Activated CD8-positive, alpha-beta T cell treated with anti-CD3 and anti-CD28 coated beads for 36 hours (primary cell): ENCODE measurements at regions not wholly inside any gene's neighbourhood (a gene's known extent, or its start where the extent isn't known, plus 50 kb on each side); places are given as distances from the start of the nearest gene placed in this dataset.

Experiments
- ATAC-seq: fragments of 200-7000 bp; cut with Tn5 transposase; one replicate; pipeline ENCODE4 v1.10.0; 2021; ENCODE audit warnings: mild to moderate bottlenecking, moderate library complexity
- CTCF ChIA-PET: fragments of 350-600 bp; sonication (Branson Sonifier 250); formaldehyde crosslinking; loops from one replicate; lab custom pipeline; 2021; ENCODE audit warnings: antibody characterized with exemption; lab: Charles Lee
- POLR2A ChIA-PET: fragments of 350-600 bp; sonication (Branson Sonifier 250); formaldehyde crosslinking; loops from one replicate; lab custom pipeline; 2021; ENCODE audit warnings: antibody characterized with exemption; lab: Charles Lee
- DNase-seq: peaks from one replicate; pipeline ENCODE4 v3.0.0-alpha.2; 2020
- H3K27ac Mint-ChIP-seq: one replicate; pipeline ENCODE4 v1.8.0; 2021; ENCODE audit warnings: mild to moderate bottlenecking, mixed read lengths
- H3K27me3 Mint-ChIP-seq: one replicate; pipeline ENCODE4 v1.8.0; 2021; ENCODE audit warnings: mixed read lengths
- H3K36me3 Mint-ChIP-seq: one replicate; pipeline ENCODE4 v1.8.0; 2021; ENCODE audit warnings: low read depth, mixed read lengths
- H3K4me1 Mint-ChIP-seq: one replicate; pipeline ENCODE4 v1.8.0; 2021; ENCODE audit warnings: low read depth, mixed read lengths
- H3K4me3 Mint-ChIP-seq: one replicate; pipeline ENCODE4 v1.8.0; 2021; ENCODE audit warnings: mild to moderate bottlenecking, moderate library complexity, mixed read lengths
- H3K9me3 Mint-ChIP-seq: one replicate; pipeline ENCODE4 v1.8.0; 2021; ENCODE audit warnings: mixed read lengths
- CTCF ChIP-seq: fragments of 200-600 bp; IDR thresholded peaks from one replicate; pipeline ENCODE4 v1.8.0; 2022; ENCODE audit warnings: antibody characterized with exemption, mild to moderate bottlenecking
- intact Hi-C: fragments of 100-400 bp; cut with micrococcal nuclease; formaldehyde crosslinking; loops from one replicate; pipeline ENCODE4 v1.10.0; 2022

- no peak for TF ChIP-seq CTCF
- Mint-ChIP-seq H3K4me1 (no peaks in the 10 kb centered on the region), H3K4me3 (no peak overlapping the region), H3K27ac (no peak overlapping the region), H3K9me3 (peaks cover 2% of the 10 kb centered on the region), H3K36me3 (no peaks in the 10 kb centered on the region), H3K27me3 (peaks cover 5% of the 10 kb centered on the region)
- intact Hi-C loops: no loop called here
- no peak for DNase-seq
- ATAC-seq: no peak
- ChIA-PET POLR2A (no interaction called here), CTCF (no interaction called here)
Observed at GRCh38 chr6:8736156-8736895, 301.0 kb upstream of the SLC35B3 start.

GRCh38 chr6:8733879-8734278, 298.5 kb upstream of the SLC35B3 start:
- Mint-ChIP-seq H3K27ac (no peak overlapping the region), H3K4me3 (no peak overlapping the region)

GRCh38 chr6:8731874-8732273, 296.5 kb upstream of the SLC35B3 start:
- Mint-ChIP-seq H3K36me3 (no peaks in the 10 kb centered on the region), H3K27ac (no peak overlapping the region), H3K4me3 (no peak overlapping the region), H3K4me1 (no peaks in the 10 kb centered on the region), H3K27me3 (peaks cover 6% of the 10 kb centered on the region), H3K9me3 (peaks cover 2% of the 10 kb centered on the region)
- ATAC-seq (no peak), DNase-seq (no peak)
- ChIA-PET POLR2A (no interaction called here), CTCF (no interaction called here)
- no peak for TF ChIP-seq CTCF
- intact Hi-C loops: no loop called here

More at GRCh38 chr6:8733879-8734278, 298.5 kb upstream of the SLC35B3 start:
- ChIA-PET CTCF (no interaction called here), POLR2A (no interaction called here)
- no peaks in the 10 kb centered on the region for H3K36me3 Mint-ChIP-seq
- intact Hi-C loops: no loop called here
- H3K27me3 Mint-ChIP-seq: peaks cover 6% of the 10 kb centered on the region
- no peaks in the 10 kb centered on the region for H3K4me1 Mint-ChIP-seq
- ATAC-seq: no peak
- DNase-seq: no peak
- H3K9me3 Mint-ChIP-seq: peaks cover 2% of the 10 kb centered on the region
- TF ChIP-seq CTCF: no peak

GRCh38 chr6:8710668-8711431, 275.5 kb upstream of the SLC35B3 start:
- intact Hi-C loops: no loop called here
- DNase-seq (no peak), ATAC-seq (no peak)
- Mint-ChIP-seq H3K9me3 (no peaks in the 10 kb centered on the region), H3K36me3 (no peaks in the 10 kb centered on the region), H3K4me1 (no peaks in the 10 kb centered on the region), H3K4me3 (no peak overlapping the region), H3K27ac (no peak overlapping the region), H3K27me3 (no peaks in the 10 kb centered on the region)
- ChIA-PET POLR2A (no interaction called here), CTCF (no interaction called here)
- TF ChIP-seq CTCF: no peak
